ENCODE measurements at regions not wholly inside any gene's neighbourhood (a gene's known extent, or its start where the extent isn't known, plus 50 kb on each side); places are given as distances from the start of the nearest gene placed in this dataset.

DNA sequence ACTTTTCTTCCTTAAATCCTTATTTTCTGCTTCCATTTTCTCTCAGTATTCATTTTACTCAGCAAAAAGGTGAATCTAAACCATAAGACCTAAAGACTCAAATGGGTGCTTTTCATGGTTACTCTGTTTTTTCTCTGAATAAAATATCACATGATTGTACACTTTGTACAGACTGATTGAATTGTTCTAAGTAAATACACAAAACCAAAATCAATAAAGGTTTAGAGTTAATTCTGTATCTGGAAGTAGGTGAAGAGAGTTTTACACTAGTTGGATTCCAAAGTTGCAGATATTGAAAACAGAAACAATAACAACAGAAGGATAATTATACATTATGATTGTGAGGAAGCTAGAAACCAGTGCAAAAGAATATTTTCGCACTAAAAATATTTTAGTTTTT lies 546.2 kb downstream of the TUSC7 start:
- DNase-seq: no peak

DNA sequence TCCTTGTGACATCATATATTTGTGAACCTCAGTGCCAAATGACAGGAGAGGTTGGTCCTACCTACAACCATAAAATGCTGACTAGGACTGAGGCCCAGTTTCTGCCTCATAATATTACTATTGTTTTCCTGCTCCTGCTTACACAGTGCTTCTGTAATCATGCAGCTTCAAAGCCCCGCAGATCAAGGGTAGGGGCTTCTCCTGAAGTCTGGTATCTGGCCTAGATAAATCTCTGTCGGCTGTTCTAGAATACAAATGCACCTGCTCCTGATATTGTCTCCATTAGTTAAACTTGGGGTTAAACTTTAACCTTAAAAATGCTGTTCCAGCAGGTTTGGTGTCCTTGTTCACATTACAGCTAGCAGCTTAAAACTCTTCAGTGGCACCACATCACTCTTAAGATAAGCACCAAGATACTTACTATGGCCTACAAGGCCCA lies 552.4 kb downstream of the TUSC7 start:
- no peaks in the 10 kb centered on the region for H3K27me3 ChIP-seq

More for the DNA sequence above, 546.2 kb downstream of the TUSC7 start:
- H3K4me1 ChIP-seq: no peaks in the 10 kb centered on the region
- no peaks in the 10 kb centered on the region for H3K9me3 ChIP-seq
- no peaks in the 10 kb centered on the region for H3K36me3 ChIP-seq
- intact Hi-C loops (cut with DNase I; ENCODE audit: low total_unique reads) (no loop called here), in situ Hi-C loops (cut with MboI; ENCODE audit: low pct_ligation_motif_present in 1 of 4, low pct_unique_long_range_greater_than_20kb in 1 of 4, low sequenced_read_pairs in 3 of 4) (no loop called here)
- H3K27me3 ChIP-seq: no peaks in the 10 kb centered on the region
- TF ChIP-seq POLR2A (IDR thresholded peaks at IDR 0.05) (no peak), EP300 (IDR thresholded peaks at IDR 0.05; ENCODE audit: low read depth) (no peak), POLR2AphosphoS5 (IDR thresholded peaks at IDR 0.05) (no peak)
- TF ChIP-seq, protein P1, sequence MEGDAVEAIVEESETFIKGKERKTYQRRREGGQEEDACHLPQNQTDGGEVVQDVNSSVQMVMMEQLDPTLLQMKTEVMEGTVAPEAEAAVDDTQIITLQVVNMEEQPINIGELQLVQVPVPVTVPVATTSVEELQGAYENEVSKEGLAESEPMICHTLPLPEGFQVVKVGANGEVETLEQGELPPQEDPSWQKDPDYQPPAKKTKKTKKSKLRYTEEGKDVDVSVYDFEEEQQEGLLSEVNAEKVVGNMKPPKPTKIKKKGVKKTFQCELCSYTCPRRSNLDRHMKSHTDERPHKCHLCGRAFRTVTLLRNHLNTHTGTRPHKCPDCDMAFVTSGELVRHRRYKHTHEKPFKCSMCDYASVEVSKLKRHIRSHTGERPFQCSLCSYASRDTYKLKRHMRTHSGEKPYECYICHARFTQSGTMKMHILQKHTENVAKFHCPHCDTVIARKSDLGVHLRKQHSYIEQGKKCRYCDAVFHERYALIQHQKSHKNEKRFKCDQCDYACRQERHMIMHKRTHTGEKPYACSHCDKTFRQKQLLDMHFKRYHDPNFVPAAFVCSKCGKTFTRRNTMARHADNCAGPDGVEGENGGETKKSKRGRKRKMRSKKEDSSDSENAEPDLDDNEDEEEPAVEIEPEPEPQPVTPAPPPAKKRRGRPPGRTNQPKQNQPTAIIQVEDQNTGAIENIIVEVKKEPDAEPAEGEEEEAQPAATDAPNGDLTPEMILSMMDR (IDR thresholded peaks at IDR 0.05): no peak
- H3K4me3 ChIP-seq: no peak overlapping the region
- H3K27ac ChIP-seq: no peak overlapping the region
- 87 to 89% methylated on average over 1 of the region's 1 CpG for WGBS, 2 donors (ENCODE audit: low coverage in 1 of 2)

DNA sequence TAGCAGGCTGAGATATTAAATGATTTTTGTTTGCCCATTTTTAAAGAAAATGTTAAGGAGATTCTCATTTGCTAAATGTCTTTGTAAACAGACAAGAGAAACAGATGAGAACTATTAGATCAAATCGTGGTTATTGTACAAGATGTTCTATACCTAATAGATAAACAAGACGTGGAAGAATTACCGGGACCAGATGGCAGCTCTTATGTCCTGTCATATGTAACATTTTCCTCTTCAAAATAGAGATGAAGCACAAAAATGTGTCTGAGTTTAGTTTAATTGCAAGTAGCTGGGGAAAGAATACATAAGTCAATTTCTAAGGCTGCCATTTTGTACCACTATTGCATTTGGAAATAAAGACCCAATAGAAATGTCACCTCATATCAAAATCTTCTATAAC lies 553.7 kb downstream of the TUSC7 start:
- TF ChIP-seq POLR2A (IDR thresholded peaks at IDR 0.05) (no peak), EP300 (IDR thresholded peaks at IDR 0.05; ENCODE audit: low read depth) (no peak), POLR2AphosphoS5 (IDR thresholded peaks at IDR 0.05) (no peak)
- TF ChIP-seq, protein P1 (IDR thresholded peaks at IDR 0.05): no peak
- DNase-seq: no peak
- Histone ChIP-seq H3K36me3 (no peaks in the 10 kb centered on the region), H3K4me1 (peaks cover 0 to 13% (median 3%) of the 10 kb centered on the region in 4 donors), H3K27me3 (no peaks in the 10 kb centered on the region), H3K9me3 (no peaks in the 10 kb centered on the region), H3K4me3 (no peak overlapping the region), H3K27ac (no peak overlapping the region)
- intact Hi-C loops (cut with DNase I; ENCODE audit: low total_unique reads) (no loop called here), in situ Hi-C loops (cut with MboI; ENCODE audit: low pct_ligation_motif_present in 1 of 4, low pct_unique_long_range_greater_than_20kb in 1 of 4, low sequenced_read_pairs in 3 of 4) (no loop called here)
- WGBS, 2 donors (ENCODE audit: low coverage in 1 of 2): 65 to 73% methylated on average over 3 of the region's 3 CpGs

More for the DNA sequence above, 552.4 kb downstream of the TUSC7 start:
- Histone ChIP-seq H3K36me3 (no peaks in the 10 kb centered on the region), H3K4me3 (no peak overlapping the region), H3K4me1 (peaks cover 0 to 13% (median 3%) of the 10 kb centered on the region in 4 donors), H3K9me3 (no peaks in the 10 kb centered on the region), H3K27ac (peak overlapping the region; percentile 43 to 77 (median 60))
- intact Hi-C loops (cut with DNase I; ENCODE audit: low total_unique reads): no loop called here
- DNase-seq: peak; percentile 33
- WGBS, 2 donors (ENCODE audit: low coverage in 1 of 2): 16 to 40% methylated on average over 1 to 2 of the region's 2 CpGs
- TF ChIP-seq EP300 (IDR thresholded peaks at IDR 0.05; ENCODE audit: low read depth): no peak
- TF ChIP-seq, protein P1 (IDR thresholded peaks at IDR 0.05): no peak
- no peak for TF ChIP-seq POLR2AphosphoS5 (IDR thresholded peaks at IDR 0.05)
- no peak for TF ChIP-seq POLR2A (IDR thresholded peaks at IDR 0.05)
- in situ Hi-C loops (cut with MboI; ENCODE audit: low pct_ligation_motif_present in 1 of 4, low pct_unique_long_range_greater_than_20kb in 1 of 4, low sequenced_read_pairs in 3 of 4): no loop called here

DNA sequence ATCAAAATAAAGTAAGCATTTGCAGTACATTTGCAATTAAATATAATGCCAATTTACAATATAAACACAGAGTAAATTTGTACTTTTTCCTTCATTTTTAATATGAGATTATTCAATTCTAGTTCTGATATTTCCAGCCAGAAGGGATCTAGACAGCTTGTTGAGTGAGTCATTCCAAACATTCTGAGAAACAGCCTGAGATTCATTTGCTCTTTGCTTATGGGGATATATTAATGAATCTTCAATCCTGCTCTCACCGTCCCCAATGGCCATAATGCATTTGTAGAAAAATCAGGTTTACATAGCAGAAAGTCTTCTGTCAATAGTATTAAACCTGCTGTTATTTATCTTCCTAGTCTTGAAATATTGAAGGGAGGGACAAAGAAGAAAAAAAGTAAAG lies 554.2 kb downstream of the TUSC7 start:
- TF ChIP-seq, protein P1 (IDR thresholded peaks at IDR 0.05): no peak
- TF ChIP-seq EP300 (IDR thresholded peaks at IDR 0.05; ENCODE audit: low read depth) (no peak), POLR2AphosphoS5 (IDR thresholded peaks at IDR 0.05) (no peak)
- intact Hi-C loops (cut with DNase I; ENCODE audit: low total_unique reads) (no loop called here), in situ Hi-C loops (cut with MboI; ENCODE audit: low pct_ligation_motif_present in 1 of 4, low pct_unique_long_range_greater_than_20kb in 1 of 4, low sequenced_read_pairs in 3 of 4) (no loop called here)
- no peak overlapping the region for H3K4me3 ChIP-seq
- WGBS, 2 donors (ENCODE audit: low coverage in 1 of 2): 71 to 89% methylated on average over 1 of the region's 1 CpG
- H3K27me3 ChIP-seq: no peaks in the 10 kb centered on the region
- H3K27ac ChIP-seq: no peak overlapping the region
- H3K4me1 ChIP-seq: peaks cover 0 to 13% (median 3%) of the 10 kb centered on the region in 4 donors
- no peak for DNase-seq
- no peaks in the 10 kb centered on the region for H3K36me3 ChIP-seq
- no peaks in the 10 kb centered on the region for H3K9me3 ChIP-seq

Data from transverse colon (tissue), 4 donors.